GM12878 (cell line): ENCODE measurements at regions not wholly inside any gene's neighbourhood (a gene's known extent, or its start where the extent isn't known, plus 50 kb on each side); places are given as distances from the start of the nearest gene placed in this dataset.

Source experiments
- BRCA1 ChIP-seq: IDR thresholded peaks from 2 replicates; pipeline ENCODE4 v1.6.1; 2011; ENCODE audit warnings: low read depth, low read length, improper control_type of control experiment
- CHD4 ChIP-seq: fragments of 200-600 bp; sonication (generic); IDR thresholded peaks from 2 replicates; pipeline ENCODE4 v1.6.1; 2016; ENCODE audit warnings: mild to moderate bottlenecking
- POLR2A ChIP-seq: IDR thresholded peaks from 2 replicates; pipeline ENCODE4 v1.6.1; 2011; ENCODE audit warnings: low read depth, mild to moderate bottlenecking, low read length
- POLR2AphosphoS5 ChIP-seq: IDR thresholded peaks from 2 replicates; pipeline ENCODE4 v1.6.1; 2011; ENCODE audit warnings: mild to moderate bottlenecking, low read length, inconsistent platforms
- RB1 ChIP-seq: fragments of 450-650 bp; formaldehyde crosslinking; IDR thresholded peaks from 2 replicates; pipeline ENCODE4 v1.6.1; 2017; ENCODE audit warnings: mild to moderate bottlenecking, borderline replicate concordance
- SP1 ChIP-seq: IDR thresholded peaks from one replicate; pipeline ENCODE4 v1.6.1; 2011; ENCODE audit warnings: low read depth, low read length
- SREBF2 ChIP-seq: IDR thresholded peaks from 2 replicates; pipeline ENCODE4 v1.6.1; 2012; ENCODE audit warnings: mild to moderate bottlenecking, low read length
- TAF1 ChIP-seq: IDR thresholded peaks from 2 replicates; pipeline ENCODE4 v1.6.1; 2011; ENCODE audit warnings: mild to moderate bottlenecking, low read depth, low read length, borderline replicate concordance
- TF ChIP-seq, protein P1 (sequence below): fragments of 450-650 bp; IDR thresholded peaks from 2 replicates; pipeline ENCODE4 v1.6.1; 2017; ENCODE audit warnings: borderline replicate concordance
- TF ChIP-seq, protein P2 (sequence below), 3 experiments: IDR thresholded peaks in 2 of 3; conservative IDR thresholded peaks in 1 of 3; 2 replicates each; pipeline ENCODE4 v1.5.1; 2011; ENCODE audit warnings: low read depth in 3 of 3, low read length in 3 of 3, mild to moderate bottlenecking in 3 of 3, control low read depth in 2 of 3, moderate library complexity in 2 of 3, inconsistent platforms in 1 of 3, mixed read lengths in 1 of 3; ENCODE audit not compliant: control insufficient read depth in 2 of 3, insufficient read depth in 1 of 3; ENCODE audit errors: extremely low read depth in 1 of 3
- TF ChIP-seq, protein P3 (sequence below): IDR thresholded peaks from 2 replicates; pipeline ENCODE4 v1.6.1; 2011; ENCODE audit warnings: low read depth, mild to moderate bottlenecking, low read length, moderate library complexity, borderline replicate concordance; ENCODE audit errors: extremely low read depth
- TF ChIP-seq, protein P4 (sequence below): IDR thresholded peaks from 2 replicates; pipeline ENCODE4 v1.6.1; 2012; ENCODE audit warnings: low read depth, low read length, improper control_type of control experiment

DNA sequence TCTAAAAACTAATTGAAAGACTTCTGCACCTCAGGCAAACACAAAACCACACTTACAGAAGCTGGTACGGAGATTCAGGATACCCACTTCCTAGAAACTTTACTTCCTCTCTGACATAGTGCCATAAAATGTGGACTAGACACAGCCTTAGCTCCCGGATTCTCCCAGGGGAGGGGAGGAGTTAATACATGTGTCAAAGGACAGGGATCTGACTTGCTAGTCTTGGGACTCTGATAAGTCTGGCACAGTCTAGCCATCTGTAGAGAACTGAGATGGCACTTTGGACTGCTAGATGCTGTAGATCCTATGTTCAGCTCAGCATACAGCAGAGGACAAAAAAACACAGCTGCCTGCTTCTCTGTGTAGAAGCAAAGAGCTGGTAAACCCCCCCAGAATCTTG, 769.8 kb upstream of the MIR17HG start:
- TF ChIP-seq POLR2AphosphoS5 (no peak), SP1 (no peak), TAF1 (no peak), CHD4 (no peak), RB1 (no peak), SREBF2 (no peak), POLR2A (no peak), BRCA1 (no peak)
- TF ChIP-seq, protein P1, sequence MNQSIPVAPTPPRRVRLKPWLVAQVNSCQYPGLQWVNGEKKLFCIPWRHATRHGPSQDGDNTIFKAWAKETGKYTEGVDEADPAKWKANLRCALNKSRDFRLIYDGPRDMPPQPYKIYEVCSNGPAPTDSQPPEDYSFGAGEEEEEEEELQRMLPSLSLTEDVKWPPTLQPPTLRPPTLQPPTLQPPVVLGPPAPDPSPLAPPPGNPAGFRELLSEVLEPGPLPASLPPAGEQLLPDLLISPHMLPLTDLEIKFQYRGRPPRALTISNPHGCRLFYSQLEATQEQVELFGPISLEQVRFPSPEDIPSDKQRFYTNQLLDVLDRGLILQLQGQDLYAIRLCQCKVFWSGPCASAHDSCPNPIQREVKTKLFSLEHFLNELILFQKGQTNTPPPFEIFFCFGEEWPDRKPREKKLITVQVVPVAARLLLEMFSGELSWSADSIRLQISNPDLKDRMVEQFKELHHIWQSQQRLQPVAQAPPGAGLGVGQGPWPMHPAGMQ: no peak
- TF ChIP-seq, protein P2, sequence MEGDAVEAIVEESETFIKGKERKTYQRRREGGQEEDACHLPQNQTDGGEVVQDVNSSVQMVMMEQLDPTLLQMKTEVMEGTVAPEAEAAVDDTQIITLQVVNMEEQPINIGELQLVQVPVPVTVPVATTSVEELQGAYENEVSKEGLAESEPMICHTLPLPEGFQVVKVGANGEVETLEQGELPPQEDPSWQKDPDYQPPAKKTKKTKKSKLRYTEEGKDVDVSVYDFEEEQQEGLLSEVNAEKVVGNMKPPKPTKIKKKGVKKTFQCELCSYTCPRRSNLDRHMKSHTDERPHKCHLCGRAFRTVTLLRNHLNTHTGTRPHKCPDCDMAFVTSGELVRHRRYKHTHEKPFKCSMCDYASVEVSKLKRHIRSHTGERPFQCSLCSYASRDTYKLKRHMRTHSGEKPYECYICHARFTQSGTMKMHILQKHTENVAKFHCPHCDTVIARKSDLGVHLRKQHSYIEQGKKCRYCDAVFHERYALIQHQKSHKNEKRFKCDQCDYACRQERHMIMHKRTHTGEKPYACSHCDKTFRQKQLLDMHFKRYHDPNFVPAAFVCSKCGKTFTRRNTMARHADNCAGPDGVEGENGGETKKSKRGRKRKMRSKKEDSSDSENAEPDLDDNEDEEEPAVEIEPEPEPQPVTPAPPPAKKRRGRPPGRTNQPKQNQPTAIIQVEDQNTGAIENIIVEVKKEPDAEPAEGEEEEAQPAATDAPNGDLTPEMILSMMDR (IDR thresholded peaks at IDR 0.05 in 2 of 3, conservative IDR thresholded peaks at IDR 0.05 in 1 of 3; ENCODE audit: control insufficient read depth in 2 of 3, extremely low read depth in 1 of 3, insufficient read depth in 1 of 3, low read depth in 3 of 3, low read length in 3 of 3): no peak
- TF ChIP-seq, protein P3, sequence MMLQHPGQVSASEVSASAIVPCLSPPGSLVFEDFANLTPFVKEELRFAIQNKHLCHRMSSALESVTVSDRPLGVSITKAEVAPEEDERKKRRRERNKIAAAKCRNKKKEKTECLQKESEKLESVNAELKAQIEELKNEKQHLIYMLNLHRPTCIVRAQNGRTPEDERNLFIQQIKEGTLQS: no peak
- TF ChIP-seq, protein P4, sequence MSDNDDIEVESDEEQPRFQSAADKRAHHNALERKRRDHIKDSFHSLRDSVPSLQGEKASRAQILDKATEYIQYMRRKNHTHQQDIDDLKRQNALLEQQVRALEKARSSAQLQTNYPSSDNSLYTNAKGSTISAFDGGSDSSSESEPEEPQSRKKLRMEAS: no peak
